Keratinocyte (primary cell): ENCODE measurements at regions not wholly inside any gene's neighbourhood (a gene's known extent, or its start where the extent isn't known, plus 50 kb on each side); places are given as distances from the start of the nearest gene placed in this dataset.

Experiments used
- DNase-seq: peaks from one replicate; pipeline ENCODE4 v3.0.0-alpha.2; 2011; ENCODE audit warnings: low read depth, missing footprints, low spot score
- FAIRE-seq: peaks from 2 replicates; lab custom pipeline; 2011; peaks lifted over from hg19 to GRCh38; lab: Jason Lieb, UNC
- H2AFZ ChIP-seq: 2 replicates; pipeline ENCODE4 v1.6.0; 2012; ENCODE audit warnings: low read length, control low read depth, inconsistent platforms; ENCODE audit not compliant: control insufficient read depth
- H3K27ac ChIP-seq: 2 replicates; pipeline ENCODE4 v1.5.1; 2011; ENCODE audit warnings: low read length; ENCODE audit not compliant: control insufficient read depth, insufficient read depth
- H3K27me3 ChIP-seq: 3 replicates; pipeline ENCODE4 v1.6.0; 2011; ENCODE audit warnings: low read length; ENCODE audit not compliant: control insufficient read depth, insufficient read depth; ENCODE audit errors: extremely low read depth
- H3K36me3 ChIP-seq, 2 experiments: 2 replicates in 1 of 2; 3 replicates in 1 of 2; pipeline ENCODE4 v1.5.1; 2011; ENCODE audit warnings: low read length in 2 of 2, mild to moderate bottlenecking in 1 of 2; ENCODE audit not compliant: control insufficient read depth in 2 of 2, insufficient read depth in 2 of 2; ENCODE audit errors: extremely low read depth in 1 of 2
- H3K4me1 ChIP-seq: 3 replicates; pipeline ENCODE4 v1.5.1; 2011; ENCODE audit warnings: low read length; ENCODE audit not compliant: control insufficient read depth, insufficient read depth; ENCODE audit errors: extremely low read depth
- H3K4me2 ChIP-seq: 3 replicates; pipeline ENCODE4 v1.6.0; 2011; ENCODE audit warnings: low read depth, low read length; ENCODE audit not compliant: control insufficient read depth, insufficient read depth; ENCODE audit errors: extremely low read depth
- H3K4me3 ChIP-seq, 3 experiments: fragments of 200-600 bp in 1 of 3; sonication (generic) in 1 of 3; 2 replicates in 2 of 3; 3 replicates in 1 of 3; pipeline ENCODE4 v1.5.1; 2011 to 2016; ENCODE audit warnings: low read length in 3 of 3, mild to moderate bottlenecking in 3 of 3, control low read depth in 2 of 3, inconsistent platforms in 1 of 3, low read depth in 1 of 3, mixed read lengths in 1 of 3, mixed run types in 1 of 3, moderate library complexity in 1 of 3; ENCODE audit not compliant: control insufficient read depth in 2 of 3, insufficient read depth in 2 of 3; ENCODE audit errors: extremely low read depth in 1 of 3
- H3K79me2 ChIP-seq: 2 replicates; pipeline ENCODE4 v1.6.0; 2012; ENCODE audit warnings: low read length; ENCODE audit not compliant: control insufficient read depth, insufficient read depth
- H3K9ac ChIP-seq: 3 replicates; pipeline ENCODE4 v1.6.0; 2011; ENCODE audit warnings: low read length; ENCODE audit not compliant: control insufficient read depth, insufficient read depth; ENCODE audit errors: extremely low read depth
- H3K9me1 ChIP-seq: 3 replicates; pipeline ENCODE4 v1.6.0; 2011; ENCODE audit warnings: low read length; ENCODE audit not compliant: control insufficient read depth, insufficient read depth; ENCODE audit errors: extremely low read depth
- H3K9me3 ChIP-seq: 2 replicates; pipeline ENCODE4 v1.5.1; 2012; ENCODE audit warnings: low read depth, low read length; ENCODE audit not compliant: control insufficient read depth
- H4K20me1 ChIP-seq: 3 replicates; pipeline ENCODE4 v1.6.0; 2011; ENCODE audit warnings: low read length; ENCODE audit not compliant: control insufficient read depth, insufficient read depth; ENCODE audit errors: extremely low read depth
- EZH2 ChIP-seq: IDR thresholded peaks from one replicate; pipeline ENCODE4 v1.6.1; 2012; ENCODE audit warnings: inconsistent platforms, mild to moderate bottlenecking, low read length, moderate library complexity
- dilution Hi-C: fragments of 300-500 bp; cut with MboI; formaldehyde crosslinking; loops from one replicate; pipeline ENCODE4 v1.7.0; 2020; ENCODE audit warnings: low sequenced_read_pairs; ENCODE audit not compliant: extremely low pct_ligation_motif_present
- TF ChIP-seq, protein P1 (sequence below), 3 experiments: IDR thresholded peaks in 1 of 3; conservative IDR thresholded peaks in 1 of 3; optimal IDR thresholded peaks in 1 of 3; 2 replicates in 2 of 3; 3 replicates in 1 of 3; pipeline versions ENCODE3 to v1.5.1; 2011; ENCODE audit warnings: low read length in 3 of 3, mild to moderate bottlenecking in 3 of 3, moderate library complexity in 2 of 3, control low read depth in 1 of 3, inconsistent platforms in 1 of 3; ENCODE audit not compliant: insufficient read depth in 2 of 3; ENCODE audit errors: extremely low read depth in 1 of 3

- TF ChIP-seq, protein P1, sequence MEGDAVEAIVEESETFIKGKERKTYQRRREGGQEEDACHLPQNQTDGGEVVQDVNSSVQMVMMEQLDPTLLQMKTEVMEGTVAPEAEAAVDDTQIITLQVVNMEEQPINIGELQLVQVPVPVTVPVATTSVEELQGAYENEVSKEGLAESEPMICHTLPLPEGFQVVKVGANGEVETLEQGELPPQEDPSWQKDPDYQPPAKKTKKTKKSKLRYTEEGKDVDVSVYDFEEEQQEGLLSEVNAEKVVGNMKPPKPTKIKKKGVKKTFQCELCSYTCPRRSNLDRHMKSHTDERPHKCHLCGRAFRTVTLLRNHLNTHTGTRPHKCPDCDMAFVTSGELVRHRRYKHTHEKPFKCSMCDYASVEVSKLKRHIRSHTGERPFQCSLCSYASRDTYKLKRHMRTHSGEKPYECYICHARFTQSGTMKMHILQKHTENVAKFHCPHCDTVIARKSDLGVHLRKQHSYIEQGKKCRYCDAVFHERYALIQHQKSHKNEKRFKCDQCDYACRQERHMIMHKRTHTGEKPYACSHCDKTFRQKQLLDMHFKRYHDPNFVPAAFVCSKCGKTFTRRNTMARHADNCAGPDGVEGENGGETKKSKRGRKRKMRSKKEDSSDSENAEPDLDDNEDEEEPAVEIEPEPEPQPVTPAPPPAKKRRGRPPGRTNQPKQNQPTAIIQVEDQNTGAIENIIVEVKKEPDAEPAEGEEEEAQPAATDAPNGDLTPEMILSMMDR (optimal IDR thresholded peaks at IDR 0.05 in 1 of 3, IDR thresholded peaks at IDR 0.05 in 1 of 3, conservative IDR thresholded peaks at IDR 0.05 in 1 of 3; ENCODE audit: extremely low read depth in 1 of 3, insufficient read depth in 2 of 3, low read length in 3 of 3), result no peak
- TF ChIP-seq EZH2, result no peak
- H4K20me1 ChIP-seq, result no peaks in the 10 kb centered on the region
- no peak overlapping the region for H3K4me3 ChIP-seq
- H3K9me3 ChIP-seq, result no peaks in the 10 kb centered on the region
- no peak overlapping the region for H3K27ac ChIP-seq
- H3K79me2 ChIP-seq, result no peaks in the 10 kb centered on the region
- H3K27me3 ChIP-seq, result no peaks in the 10 kb centered on the region
- FAIRE-seq (no peak), DNase-seq (no peak)
- H3K9me1 ChIP-seq, result no peaks in the 10 kb centered on the region
- no peaks in the 10 kb centered on the region for H3K4me1 ChIP-seq
- no peak overlapping the region for H3K9ac ChIP-seq
- H3K36me3 ChIP-seq, result no peaks in the 10 kb centered on the region
- no peak overlapping the region for H3K4me2 ChIP-seq
- no peak overlapping the region for H2AFZ ChIP-seq
- dilution Hi-C loops, result no loop called here
Observed at GRCh38 chr17:13862346-13862745, 207.0 kb upstream of the COX10 start.

DNA sequence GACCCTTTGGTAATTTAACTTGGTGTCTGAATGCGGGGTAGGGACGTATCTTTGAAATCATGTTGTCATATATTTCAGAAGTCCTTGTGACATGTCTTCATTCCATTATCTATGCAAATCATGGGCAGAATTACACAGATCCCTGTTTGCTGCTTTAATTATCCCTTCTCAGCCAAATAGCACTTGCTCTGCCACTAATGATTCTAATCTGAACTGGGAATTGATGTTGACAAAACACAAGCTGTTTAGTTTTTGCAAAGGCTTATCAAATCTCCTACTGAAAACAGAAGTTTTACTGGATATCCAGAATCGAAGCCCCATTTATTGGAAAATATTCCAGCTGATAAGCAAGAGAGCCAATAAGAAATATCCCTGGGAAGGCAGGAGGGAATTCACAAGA lies 205.9 kb upstream of the COX10 start:
- DNase-seq, result no peak
- H3K9me3 ChIP-seq, result no peaks in the 10 kb centered on the region

More for the DNA sequence above, 205.9 kb upstream of the COX10 start:
- Histone ChIP-seq H2AFZ (no peak overlapping the region), H3K27ac (no peak overlapping the region), H3K79me2 (no peaks in the 10 kb centered on the region), H3K36me3 (no peaks in the 10 kb centered on the region), H3K4me3 (no peak overlapping the region), H3K4me2 (no peak overlapping the region), H3K4me1 (no peaks in the 10 kb centered on the region), H3K27me3 (no peaks in the 10 kb centered on the region), H3K9me1 (no peaks in the 10 kb centered on the region), H3K9ac (no peak overlapping the region), H4K20me1 (no peaks in the 10 kb centered on the region)
- TF ChIP-seq, protein P1 (optimal IDR thresholded peaks at IDR 0.05 in 1 of 3, IDR thresholded peaks at IDR 0.05 in 1 of 3, conservative IDR thresholded peaks at IDR 0.05 in 1 of 3; ENCODE audit: extremely low read depth in 1 of 3, insufficient read depth in 2 of 3, low read length in 3 of 3), result no peak
- no peak for TF ChIP-seq EZH2
- FAIRE-seq, result no peak
- dilution Hi-C loops, result no loop called here
